Activated CD8-positive, alpha-beta T cell treated with anti-CD3 and anti-CD28 coated beads, Interleukin-2, amount 10 ng/mL, durations not matched to agents 7 days and 5 days (primary cell): ENCODE measurements at regions not wholly inside any gene's neighbourhood (a gene's known extent, or its start where the extent isn't known, plus 50 kb on each side); places are given as distances from the start of the nearest gene placed in this dataset.
"Not testable (repeated sequence)": the region's sequence is repeated elsewhere in the genome, so short reads cannot be mapped to it uniquely, and the experiment has no call there.

Experiments
- ATAC-seq: fragments of 150-1000 bp; cut with Tn5 transposase; one replicate; pipeline ENCODE4 v1.10.0; 2021; ENCODE audit warnings: moderate library complexity
- CTCF ChIA-PET: fragments of 350-600 bp; sonication (Branson Sonifier 250); formaldehyde crosslinking; loops from one replicate; lab custom pipeline; 2021; ENCODE audit warnings: antibody characterized with exemption; lab: Charles Lee
- POLR2A ChIA-PET: fragments of 350-600 bp; sonication (Branson Sonifier 250); formaldehyde crosslinking; loops from one replicate; lab custom pipeline; 2021; ENCODE audit warnings: antibody characterized with exemption; lab: Charles Lee
- DNase-seq: peaks from one replicate; pipeline ENCODE4 v3.0.0-alpha.2; 2020
- H3K27ac Mint-ChIP-seq: one replicate; pipeline ENCODE4 v1.8.0; 2021; ENCODE audit warnings: mild to moderate bottlenecking, mixed read lengths
- H3K27me3 Mint-ChIP-seq: one replicate; pipeline ENCODE4 v1.8.0; 2021; ENCODE audit warnings: low read depth, mixed read lengths
- H3K36me3 Mint-ChIP-seq: one replicate; pipeline ENCODE4 v1.8.0; 2021; ENCODE audit warnings: low read depth, mixed read lengths
- H3K4me1 Mint-ChIP-seq: one replicate; pipeline ENCODE4 v1.8.0; 2021; ENCODE audit warnings: low read depth, mixed read lengths
- H3K4me3 Mint-ChIP-seq: one replicate; pipeline ENCODE4 v1.8.0; 2021; ENCODE audit warnings: mild to moderate bottlenecking, mixed read lengths
- H3K9me3 Mint-ChIP-seq: one replicate; pipeline ENCODE4 v1.8.0; 2022; ENCODE audit warnings: mixed read lengths; ENCODE audit not compliant: insufficient read depth

- Mint-ChIP-seq H3K27ac (no peak overlapping the region), H3K9me3 (no peaks in the 10 kb centered on the region), H3K36me3 (no peaks in the 10 kb centered on the region), H3K4me3 (no peak overlapping the region), H3K27me3 (peaks cover 3% of the 10 kb centered on the region), H3K4me1 (no peaks in the 10 kb centered on the region)
- POLR2A ChIA-PET: no interaction called here
- no peak for ATAC-seq
- CTCF ChIA-PET: interaction anchor here (1.3 kb wide), 1 partner anchor 8 kb away, joined by 3 read pairs; no protein-coding TSS in a partner anchor
- DNase-seq: no peak
Measured at GRCh38 chr5:56745864-56746263, 69.5 kb upstream of the MAP3K1 start.

- DNase-seq (no peak), ATAC-seq (no peak)
- Mint-ChIP-seq H3K4me1 (peaks cover 17% of the 10 kb centered on the region), H3K27ac (no peak overlapping the region), H3K9me3 (peaks cover 6% of the 10 kb centered on the region), H3K36me3 (peaks cover 15% of the 10 kb centered on the region), H3K27me3 (no peaks in the 10 kb centered on the region), H3K4me3 (no peak overlapping the region)
- ChIA-PET CTCF (no interaction called here), POLR2A (no interaction called here)
Measured at GRCh38 chr5:56740868-56741267, 74.5 kb upstream of the MAP3K1 start.

- Mint-ChIP-seq H3K4me3 (no peak overlapping the region), H3K27me3 (no peaks in the 10 kb centered on the region), H3K36me3 (peaks cover 17% of the 10 kb centered on the region), H3K4me1 (peaks cover 22% of the 10 kb centered on the region), H3K9me3 (peaks cover 6% of the 10 kb centered on the region), H3K27ac (no peak overlapping the region)
- ChIA-PET CTCF (no interaction called here), POLR2A (no interaction called here)
- ATAC-seq (no peak), DNase-seq (no peak)
Measured at GRCh38 chr5:56739990-56740389, 75.4 kb upstream of the MAP3K1 start.

GRCh38 chr5:56737951-56738606, 77.3 kb upstream of the MAP3K1 start:
- no peak for ATAC-seq
- Mint-ChIP-seq H3K27me3 (no peaks in the 10 kb centered on the region), H3K4me3 (no peak overlapping the region), H3K27ac (no peak overlapping the region), H3K9me3 (peaks cover 6% of the 10 kb centered on the region), H3K36me3 (peaks cover 17% of the 10 kb centered on the region), H3K4me1 (peaks cover 24% of the 10 kb centered on the region)
- CTCF ChIA-PET: interaction anchor here (1.5 to 2.2 kb wide), 2 partner anchors 8 to 467 kb away, joined by 3 to 5 read pairs; no protein-coding TSS in a partner anchor
- no peak for DNase-seq
- POLR2A ChIA-PET: interaction anchor here (0.7 kb wide), 1 partner anchor 1127 kb away, joined by 4 read pairs; no protein-coding TSS in a partner anchor

GRCh38 chr5:56737002-56737621, 78.2 kb upstream of the MAP3K1 start:
- CTCF ChIA-PET: interaction anchor here (1.1 to 2.4 kb wide), 7 partner anchors 9 to 466 kb away, joined by 3 to 8 read pairs (median 3); partner anchors contain the start of gene MAP3K1
- peak overlapping the region; percentile 30 for H3K4me3 Mint-ChIP-seq
- peak; percentile 22 for DNase-seq

GRCh38 chr5:56735849-56736641, 79.3 kb upstream of the MAP3K1 start:
- Mint-ChIP-seq H3K27ac (peak overlapping the region; percentile 89), H3K36me3 (peaks cover 17% of the 10 kb centered on the region), H3K4me1 (peaks cover 24% of the 10 kb centered on the region), H3K27me3 (no peaks in the 10 kb centered on the region), H3K9me3 (peaks cover 6% of the 10 kb centered on the region), H3K4me3 (peak overlapping the region; percentile 30)
- peak; percentile 67 for ATAC-seq
- peak; percentile 36 for DNase-seq
- ChIA-PET POLR2A (interaction anchor here (1.0 to 1.2 kb wide), 2 partner anchors 9 to 36 kb away, joined by 3 read pairs; no protein-coding TSS in a partner anchor), CTCF (interaction anchor here (0.9 to 2.4 kb wide), 9 partner anchors 9 to 465 kb away, joined by 3 to 8 read pairs (median 3); partner anchors contain the start of gene MAP3K1)

More at GRCh38 chr5:56737002-56737621, 78.2 kb upstream of the MAP3K1 start:
- POLR2A ChIA-PET: interaction anchor here (0.6 to 1.2 kb wide), 5 partner anchors 7 to 1128 kb away, joined by 3 to 6 read pairs (median 4); partner anchors contain the start of gene MAP3K1
- H3K4me1 Mint-ChIP-seq: peaks cover 24% of the 10 kb centered on the region
- H3K9me3 Mint-ChIP-seq: peaks cover 6% of the 10 kb centered on the region
- peak overlapping the region; percentile 89 for H3K27ac Mint-ChIP-seq
- ATAC-seq: peak; percentile 67
- no peaks in the 10 kb centered on the region for H3K27me3 Mint-ChIP-seq
- peaks cover 17% of the 10 kb centered on the region for H3K36me3 Mint-ChIP-seq

GRCh38 chr5:56734091-56734694, 81.2 kb upstream of the MAP3K1 start:
- peaks cover 32% of the 10 kb centered on the region for H3K4me1 Mint-ChIP-seq
- peaks cover 6% of the 10 kb centered on the region for H3K9me3 Mint-ChIP-seq
- POLR2A ChIA-PET: no interaction called here
- DNase-seq: no peak
- H3K4me3 Mint-ChIP-seq: no peak overlapping the region
- no peaks in the 10 kb centered on the region for H3K27me3 Mint-ChIP-seq
- CTCF ChIA-PET: no interaction called here
- H3K27ac Mint-ChIP-seq: no peak overlapping the region
- ATAC-seq: no peak
- H3K36me3 Mint-ChIP-seq: peaks cover 17% of the 10 kb centered on the region

- ATAC-seq (no peak), DNase-seq (no peak)
- Mint-ChIP-seq H3K9me3 (peaks cover 6% of the 10 kb centered on the region), H3K36me3 (peaks cover 15% of the 10 kb centered on the region), H3K4me1 (peaks cover 34% of the 10 kb centered on the region), H3K27ac (no peak overlapping the region), H3K27me3 (no peaks in the 10 kb centered on the region), H3K4me3 (no peak overlapping the region)
- ChIA-PET CTCF (no interaction called here), POLR2A (no interaction called here)
Measured at GRCh38 chr5:56733580-56733979, 81.8 kb upstream of the MAP3K1 start.

GRCh38 chr5:56732121-56732520, 83.2 kb upstream of the MAP3K1 start:
- Mint-ChIP-seq H3K4me3 (no peak overlapping the region), H3K27me3 (no peaks in the 10 kb centered on the region), H3K9me3 (peaks cover 4% of the 10 kb centered on the region), H3K27ac (no peak overlapping the region), H3K4me1 (peaks cover 30% of the 10 kb centered on the region), H3K36me3 (peaks cover 10% of the 10 kb centered on the region)
- no peak for DNase-seq
- ChIA-PET POLR2A (no interaction called here), CTCF (no interaction called here)
- ATAC-seq: no peak

GRCh38 chr5:56731473-56731872, 83.9 kb upstream of the MAP3K1 start:
- H3K27me3 Mint-ChIP-seq, CTCF ChIA-PET, H3K9me3 Mint-ChIP-seq, POLR2A ChIA-PET, DNase-seq, H3K36me3 Mint-ChIP-seq, H3K4me3 Mint-ChIP-seq, H3K27ac Mint-ChIP-seq, ATAC-seq: not testable (repeated sequence)
- peaks cover 23% of the 10 kb centered on the region for H3K4me1 Mint-ChIP-seq

GRCh38 chr5:56729488-56729887, 85.9 kb upstream of the MAP3K1 start:
- Mint-ChIP-seq H3K9me3 (no peaks in the 10 kb centered on the region), H3K4me1 (peaks cover 12% of the 10 kb centered on the region), H3K27ac (no peak overlapping the region), H3K27me3 (peaks cover 3% of the 10 kb centered on the region), H3K36me3 (no peaks in the 10 kb centered on the region), H3K4me3 (no peak overlapping the region)
- ChIA-PET POLR2A (no interaction called here), CTCF (no interaction called here)
- DNase-seq (no peak), ATAC-seq (peak; percentile 33)
